ENCODE measurements at regions not wholly inside any gene's neighbourhood (a gene's known extent, or its start where the extent isn't known, plus 50 kb on each side); places are given as distances from the start of the nearest gene placed in this dataset.
"Not testable (repeated sequence)": the region's sequence is repeated elsewhere in the genome, so short reads cannot be mapped to it uniquely, and the experiment has no call there.

DNA sequence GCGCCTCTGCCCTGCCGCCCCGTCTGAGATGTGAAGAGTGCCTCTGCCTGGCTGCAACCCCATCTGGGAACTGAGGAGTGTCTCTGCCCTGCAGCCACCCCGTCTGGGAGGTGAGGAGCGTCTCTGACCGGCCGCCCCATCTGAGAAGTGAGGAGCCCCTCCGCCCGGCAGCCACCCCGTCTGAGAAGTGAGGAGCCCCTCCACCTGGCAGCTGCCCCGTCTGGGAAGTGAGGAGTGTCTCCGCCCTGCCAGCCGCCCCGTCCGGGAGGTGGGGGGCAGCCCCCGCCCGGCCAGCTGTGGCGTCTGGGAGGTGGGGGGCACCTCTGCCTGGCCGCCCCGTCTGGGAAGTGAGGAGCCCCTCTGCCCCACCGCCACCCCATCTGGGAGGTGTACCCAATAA lies 110.4 kb downstream of the PRKAB2 start:
- DNase-seq, result not testable (repeated sequence)

DNA sequence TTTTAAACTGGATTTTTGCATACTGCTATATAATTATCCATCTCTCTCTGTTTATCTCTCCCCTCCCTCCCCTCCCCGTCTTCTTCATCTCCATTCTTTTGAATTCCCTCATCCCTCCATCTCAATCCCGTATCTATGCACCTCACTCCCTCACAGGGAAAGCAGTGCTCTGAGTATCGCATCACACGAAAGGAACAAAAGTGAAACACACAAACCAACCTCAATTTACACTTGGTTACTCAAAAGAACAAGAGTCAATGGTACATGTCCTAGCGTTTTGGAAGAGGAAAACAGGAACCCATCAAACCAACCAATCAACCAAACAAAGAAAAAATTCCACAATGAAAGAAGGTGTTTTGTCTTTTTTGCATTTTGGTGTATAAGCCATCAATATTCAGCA lies 115.1 kb downstream of the NBPF12 start:
- no peak for DNase-seq

GRCh38 chr1:147052677-147053076 lies 114.6 kb downstream of the NBPF12 start:
- no peak for DNase-seq

DNA sequence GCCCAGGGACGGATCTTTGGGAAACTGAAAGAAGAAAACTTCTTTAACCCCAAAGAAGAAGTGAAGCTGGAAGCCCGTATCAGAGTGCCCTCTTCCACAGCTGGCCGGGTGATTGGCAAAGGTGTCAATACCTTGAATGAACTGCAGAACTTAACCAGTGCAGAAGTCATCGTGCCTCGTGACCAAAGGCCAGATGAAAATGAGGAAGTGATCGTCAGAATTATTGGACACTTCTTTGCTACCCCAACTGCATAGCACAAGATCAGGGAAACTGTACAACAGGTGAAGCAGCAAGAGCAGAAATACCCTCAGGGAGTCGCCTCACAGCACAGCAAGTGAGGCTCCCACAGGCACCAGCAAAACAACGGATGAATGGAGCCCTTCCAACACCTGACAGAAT lies 114.0 kb downstream of the NBPF12 start:
- no peak for DNase-seq

DNA sequence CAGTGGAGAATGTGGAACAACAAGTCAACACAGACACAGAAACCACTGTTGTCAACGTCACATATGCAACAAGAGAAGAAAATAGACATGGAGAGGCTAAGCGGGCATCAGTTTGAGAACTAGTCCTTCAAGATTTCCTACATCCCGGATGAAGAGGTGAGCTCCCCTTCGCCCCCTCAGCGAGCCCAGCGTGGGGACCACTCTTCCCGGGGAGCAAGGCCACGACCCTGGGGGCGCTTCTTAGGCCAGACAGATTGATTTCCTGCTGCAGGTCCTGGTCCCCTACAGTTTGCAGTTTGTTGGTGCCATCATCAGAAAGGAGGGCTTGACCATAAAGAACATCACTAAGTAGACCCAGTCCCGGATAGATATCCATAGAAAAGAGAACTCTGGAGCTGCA lies 113.0 kb downstream of the NBPF12 start:
- DNase-seq, result no peak

GRCh38 chr1:147050654-147051053 lies 112.5 kb downstream of the NBPF12 start:
- DNase-seq, result no peak

DNA sequence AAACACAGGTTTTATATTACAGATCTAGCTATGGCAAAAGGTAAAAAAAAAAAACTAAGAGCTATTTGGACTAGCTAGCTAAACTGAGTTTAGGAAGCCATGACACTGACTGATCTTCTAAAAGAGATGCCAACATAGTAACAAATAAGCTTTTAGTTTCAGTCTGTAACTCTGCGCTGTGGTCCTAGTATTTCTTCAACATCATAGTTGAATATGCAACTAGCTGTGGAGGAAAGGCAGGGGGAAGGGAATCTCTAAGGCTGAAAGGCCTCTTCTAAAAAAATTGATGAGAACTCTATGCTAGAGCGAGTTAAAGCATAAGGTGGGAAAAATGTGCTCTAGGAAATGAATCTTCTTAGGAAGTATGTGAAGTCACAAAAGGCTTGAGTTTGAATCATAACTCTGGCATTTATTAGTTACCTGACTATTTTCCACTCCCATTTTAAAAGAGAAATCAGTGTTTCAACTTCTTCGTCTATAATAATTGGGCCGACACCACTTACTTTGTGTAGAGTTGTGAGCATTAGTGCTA lies 108.8 kb downstream of the NBPF12 start:
- not testable (repeated sequence) for DNase-seq

- no peak for DNase-seq
These were observed 108.2 kb downstream of the NBPF12 start for GRCh38 chr1:147046189-147046862.

Measured in DMS53 (cell line).